Endothelial cell (in vitro differentiated cells): ENCODE measurements at regions not wholly inside any gene's neighbourhood (a gene's known extent, or its start where the extent isn't known, plus 50 kb on each side); places are given as distances from the start of the nearest gene placed in this dataset.

ENCODE experiments used
- DNase-seq: peaks from one replicate; pipeline ENCODE4 v3.0.0; 2021; ENCODE audit warnings: low spot score
- H3K27ac Mint-ChIP-seq: one replicate; pipeline ENCODE4 v1.8.0; 2021; ENCODE audit warnings: mixed read lengths, inconsistent platforms; ENCODE audit not compliant: unreplicated experiment
- H3K27me3 Mint-ChIP-seq: one replicate; pipeline ENCODE4 v1.8.0; 2021; ENCODE audit warnings: mild to moderate bottlenecking, moderate library complexity, mixed read lengths, inconsistent platforms; ENCODE audit not compliant: unreplicated experiment
- H3K36me3 Mint-ChIP-seq: one replicate; pipeline ENCODE4 v1.8.0; 2021; ENCODE audit warnings: mild to moderate bottlenecking, low read depth, mixed read lengths, inconsistent platforms; ENCODE audit not compliant: unreplicated experiment
- H3K4me1 Mint-ChIP-seq: one replicate; pipeline ENCODE4 v1.8.0; 2021; ENCODE audit warnings: mild to moderate bottlenecking, mixed read lengths, inconsistent platforms; ENCODE audit not compliant: unreplicated experiment
- H3K4me3 Mint-ChIP-seq: one replicate; pipeline ENCODE4 v1.8.0; 2021; ENCODE audit warnings: mild to moderate bottlenecking, mixed read lengths, inconsistent platforms; ENCODE audit not compliant: unreplicated experiment
- H3K9me3 Mint-ChIP-seq: one replicate; pipeline ENCODE4 v1.8.0; 2021; ENCODE audit warnings: mixed read lengths, inconsistent platforms; ENCODE audit not compliant: unreplicated experiment
- CTCF ChIP-seq: fragments of 200-600 bp; sonication (generic); IDR thresholded peaks from one replicate; pipeline ENCODE4 v1.5.0; 2021; ENCODE audit warnings: antibody characterized with exemption; ENCODE audit not compliant: unreplicated experiment

GRCh38 chr6:169320013-169320412 lies 66.4 kb upstream of the THBS2 start:
- no peak overlapping the region for H3K4me3 Mint-ChIP-seq
- H3K4me1 Mint-ChIP-seq = no peaks in the 10 kb centered on the region
- peaks cover 1% of the 10 kb centered on the region for H3K27me3 Mint-ChIP-seq
- no peak for TF ChIP-seq CTCF
- no peaks in the 10 kb centered on the region for H3K9me3 Mint-ChIP-seq
- no peak overlapping the region for H3K27ac Mint-ChIP-seq
- H3K36me3 Mint-ChIP-seq = no peaks in the 10 kb centered on the region
- no peak for DNase-seq

GRCh38 chr6:169317441-169318202 lies 64.0 kb upstream of the THBS2 start:
- H3K27ac Mint-ChIP-seq = no peak overlapping the region
- H3K36me3 Mint-ChIP-seq = no peaks in the 10 kb centered on the region
- H3K9me3 Mint-ChIP-seq = no peaks in the 10 kb centered on the region
- DNase-seq = no peak
- H3K4me1 Mint-ChIP-seq = no peaks in the 10 kb centered on the region
- no peaks in the 10 kb centered on the region for H3K27me3 Mint-ChIP-seq
- no peak for TF ChIP-seq CTCF
- no peak overlapping the region for H3K4me3 Mint-ChIP-seq

GRCh38 chr6:169316651-169317050 lies 63.0 kb upstream of the THBS2 start:
- H3K27ac Mint-ChIP-seq = no peak overlapping the region
- H3K9me3 Mint-ChIP-seq = no peaks in the 10 kb centered on the region
- H3K27me3 Mint-ChIP-seq = no peaks in the 10 kb centered on the region
- H3K4me3 Mint-ChIP-seq = no peak overlapping the region
- TF ChIP-seq CTCF = no peak
- no peaks in the 10 kb centered on the region for H3K36me3 Mint-ChIP-seq
- H3K4me1 Mint-ChIP-seq = no peaks in the 10 kb centered on the region
- no peak for DNase-seq

GRCh38 chr6:169315830-169316614 lies 62.4 kb upstream of the THBS2 start:
- no peak for DNase-seq
- TF ChIP-seq CTCF = no peak
- H3K27me3 Mint-ChIP-seq = no peaks in the 10 kb centered on the region
- no peaks in the 10 kb centered on the region for H3K4me1 Mint-ChIP-seq
- no peaks in the 10 kb centered on the region for H3K9me3 Mint-ChIP-seq
- H3K4me3 Mint-ChIP-seq = no peak overlapping the region
- no peak overlapping the region for H3K27ac Mint-ChIP-seq
- no peaks in the 10 kb centered on the region for H3K36me3 Mint-ChIP-seq
